ENCODE measurements at regions not wholly inside any gene's neighbourhood (a gene's known extent, or its start where the extent isn't known, plus 50 kb on each side); places are given as distances from the start of the nearest gene placed in this dataset.

DNA sequence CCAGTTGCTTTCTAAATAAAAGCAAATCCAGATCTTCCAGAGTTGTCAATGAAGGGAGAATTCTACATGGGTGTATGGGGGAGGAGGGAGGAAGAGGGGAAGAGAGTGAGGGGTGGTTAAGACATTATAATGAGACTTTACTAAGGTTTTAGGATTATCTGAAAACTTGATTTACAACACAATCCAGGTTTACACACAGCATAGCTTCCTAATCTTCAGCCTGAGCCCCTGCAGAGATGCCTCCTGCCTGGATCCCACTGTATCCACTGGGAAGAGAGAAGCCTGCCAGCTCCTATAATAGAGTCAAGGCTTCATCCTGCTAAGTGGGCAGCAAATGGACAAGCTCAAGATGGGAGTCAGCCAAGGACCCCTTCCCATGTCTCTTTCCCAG, 85.6 kb upstream of the KIT start:
- TF ChIP-seq, protein P1, sequence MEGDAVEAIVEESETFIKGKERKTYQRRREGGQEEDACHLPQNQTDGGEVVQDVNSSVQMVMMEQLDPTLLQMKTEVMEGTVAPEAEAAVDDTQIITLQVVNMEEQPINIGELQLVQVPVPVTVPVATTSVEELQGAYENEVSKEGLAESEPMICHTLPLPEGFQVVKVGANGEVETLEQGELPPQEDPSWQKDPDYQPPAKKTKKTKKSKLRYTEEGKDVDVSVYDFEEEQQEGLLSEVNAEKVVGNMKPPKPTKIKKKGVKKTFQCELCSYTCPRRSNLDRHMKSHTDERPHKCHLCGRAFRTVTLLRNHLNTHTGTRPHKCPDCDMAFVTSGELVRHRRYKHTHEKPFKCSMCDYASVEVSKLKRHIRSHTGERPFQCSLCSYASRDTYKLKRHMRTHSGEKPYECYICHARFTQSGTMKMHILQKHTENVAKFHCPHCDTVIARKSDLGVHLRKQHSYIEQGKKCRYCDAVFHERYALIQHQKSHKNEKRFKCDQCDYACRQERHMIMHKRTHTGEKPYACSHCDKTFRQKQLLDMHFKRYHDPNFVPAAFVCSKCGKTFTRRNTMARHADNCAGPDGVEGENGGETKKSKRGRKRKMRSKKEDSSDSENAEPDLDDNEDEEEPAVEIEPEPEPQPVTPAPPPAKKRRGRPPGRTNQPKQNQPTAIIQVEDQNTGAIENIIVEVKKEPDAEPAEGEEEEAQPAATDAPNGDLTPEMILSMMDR (IDR thresholded peaks at IDR 0.05), result no peak
- no peak for TF ChIP-seq EZH2 (IDR thresholded peaks at IDR 0.05; ENCODE audit: borderline replicate concordance, insufficient read depth, low read depth, low read length, poor library complexity, severe bottlenecking)

Data from B cell (primary cell).